ENCODE measurements at regions not wholly inside any gene's neighbourhood (a gene's known extent, or its start where the extent isn't known, plus 50 kb on each side); places are given as distances from the start of the nearest gene placed in this dataset.
"Not testable (repeated sequence)": the region's sequence is repeated elsewhere in the genome, so short reads cannot be mapped to it uniquely, and the experiment has no call there.

GRCh38 chr2:139544186-139544851 lies 764.1 kb upstream of the NXPH2 start:
- TF ChIP-seq GABPA (IDR thresholded peaks at IDR 0.05; ENCODE audit: low read depth) (no peak), SPI1 (IDR thresholded peaks at IDR 0.05; ENCODE audit: borderline replicate concordance, low read depth) (no peak), POLR2AphosphoS5 (IDR thresholded peaks at IDR 0.05; ENCODE audit: low read depth) (no peak), REST (IDR thresholded peaks at IDR 0.05; ENCODE audit: insufficient replicate concordance, low read depth) (no peak), CTCF (IDR thresholded peaks at IDR 0.05; ENCODE audit: insufficient read depth, low read length) (no peak)
- Histone ChIP-seq H3K4me3 (replicated peaks; ENCODE audit: insufficient read depth, low read length) (no peak overlapping the region), H3K27ac (replicated peaks) (no peak overlapping the region), H3K27me3 (ENCODE audit: insufficient read depth, poor library complexity, severe bottlenecking) (no peaks in the 10 kb centered on the region)
- DNase-seq (ENCODE audit: low read depth in 1 of 2, low spot score in 1 of 2) = no peak

GRCh38 chr2:139538332-139539020 lies 758.3 kb upstream of the NXPH2 start:
- H3K4me3 ChIP-seq (replicated peaks; ENCODE audit: insufficient read depth, low read length); DNase-seq (ENCODE audit: low read depth in 1 of 2, low spot score in 1 of 2); H3K27ac ChIP-seq (replicated peaks); H3K27me3 ChIP-seq (ENCODE audit: insufficient read depth, poor library complexity, severe bottlenecking): not testable (repeated sequence)

DNA sequence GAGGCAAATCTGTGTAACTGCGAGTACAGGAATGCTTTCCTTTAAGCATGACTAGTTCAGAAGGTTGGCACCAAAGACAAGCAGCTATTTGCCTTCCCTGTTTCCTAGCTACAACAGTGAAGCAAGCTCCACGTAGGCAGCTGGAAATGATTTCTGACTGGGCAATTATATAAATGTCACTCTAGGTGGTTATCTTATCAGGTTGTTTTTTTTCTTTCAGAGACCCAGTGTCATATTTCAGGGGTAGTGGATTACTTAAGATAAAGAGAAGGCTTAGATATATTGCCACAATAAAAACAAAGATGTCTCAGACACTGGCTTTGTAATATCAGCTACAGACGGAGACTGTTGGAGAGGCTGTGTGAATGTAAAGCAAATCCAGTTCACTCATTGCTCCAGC lies 748.9 kb upstream of the NXPH2 start:
- TF ChIP-seq POLR2AphosphoS5 (IDR thresholded peaks at IDR 0.05; ENCODE audit: low read depth) (no peak), CTCF (IDR thresholded peaks at IDR 0.05; ENCODE audit: insufficient read depth, low read length) (no peak), SPI1 (IDR thresholded peaks at IDR 0.05; ENCODE audit: borderline replicate concordance, low read depth) (no peak), GABPA (IDR thresholded peaks at IDR 0.05; ENCODE audit: low read depth) (no peak), REST (IDR thresholded peaks at IDR 0.05; ENCODE audit: insufficient replicate concordance, low read depth) (no peak)
- Histone ChIP-seq H3K27ac (replicated peaks) (no peak overlapping the region), H3K27me3 (ENCODE audit: insufficient read depth, poor library complexity, severe bottlenecking) (no peaks in the 10 kb centered on the region), H3K4me3 (replicated peaks; ENCODE audit: insufficient read depth, low read length) (no peak overlapping the region)
- DNase-seq (ENCODE audit: low read depth in 1 of 2, low spot score in 1 of 2) = no peak

DNA sequence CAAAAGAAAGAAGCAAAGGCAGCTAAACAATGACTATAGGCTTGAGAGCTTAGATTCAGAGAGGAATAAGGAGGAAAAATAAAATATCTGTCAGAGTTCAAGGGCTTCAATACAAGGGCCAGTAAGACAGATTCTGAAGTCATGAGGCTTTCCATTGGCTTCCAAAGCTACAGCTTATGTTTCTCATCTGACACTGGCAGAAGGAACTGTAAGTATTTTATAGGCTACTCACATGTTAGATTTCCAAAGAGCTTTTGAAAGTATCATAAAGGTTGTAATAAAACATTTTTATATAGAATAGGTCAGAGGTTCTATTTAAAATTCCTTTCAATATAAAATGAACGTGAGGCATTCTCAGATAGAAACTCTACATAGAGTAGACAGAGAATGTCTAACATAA lies 746.6 kb upstream of the NXPH2 start:
- H3K27ac ChIP-seq (replicated peaks) = no peak overlapping the region
- no peaks in the 10 kb centered on the region for H3K27me3 ChIP-seq (ENCODE audit: insufficient read depth, poor library complexity, severe bottlenecking)
- TF ChIP-seq CTCF (IDR thresholded peaks at IDR 0.05; ENCODE audit: insufficient read depth, low read length) (no peak), REST (IDR thresholded peaks at IDR 0.05; ENCODE audit: insufficient replicate concordance, low read depth) (no peak), POLR2AphosphoS5 (IDR thresholded peaks at IDR 0.05; ENCODE audit: low read depth) (no peak), SPI1 (IDR thresholded peaks at IDR 0.05; ENCODE audit: borderline replicate concordance, low read depth) (no peak), GABPA (IDR thresholded peaks at IDR 0.05; ENCODE audit: low read depth) (no peak)
- no peak overlapping the region for H3K4me3 ChIP-seq (replicated peaks; ENCODE audit: insufficient read depth, low read length)
- no peak for DNase-seq (ENCODE audit: low read depth in 1 of 2, low spot score in 1 of 2)
